Stimulated activated CD8-positive, alpha-beta memory T cell treated with anti-CD3 and anti-CD28 coated beads, Interleukin-4, amount 100 ng/mL, for 24 hours (primary cell): ENCODE measurements at regions not wholly inside any gene's neighbourhood (a gene's known extent, or its start where the extent isn't known, plus 50 kb on each side); places are given as distances from the start of the nearest gene placed in this dataset.
"Not testable (repeated sequence)": the region's sequence is repeated elsewhere in the genome, so short reads cannot be mapped to it uniquely, and the experiment has no call there.

ENCODE experiments used
- DNase-seq: peaks from one replicate; pipeline ENCODE4 v3.0.0-alpha.2; 2020; ENCODE audit warnings: low read depth

DNA sequence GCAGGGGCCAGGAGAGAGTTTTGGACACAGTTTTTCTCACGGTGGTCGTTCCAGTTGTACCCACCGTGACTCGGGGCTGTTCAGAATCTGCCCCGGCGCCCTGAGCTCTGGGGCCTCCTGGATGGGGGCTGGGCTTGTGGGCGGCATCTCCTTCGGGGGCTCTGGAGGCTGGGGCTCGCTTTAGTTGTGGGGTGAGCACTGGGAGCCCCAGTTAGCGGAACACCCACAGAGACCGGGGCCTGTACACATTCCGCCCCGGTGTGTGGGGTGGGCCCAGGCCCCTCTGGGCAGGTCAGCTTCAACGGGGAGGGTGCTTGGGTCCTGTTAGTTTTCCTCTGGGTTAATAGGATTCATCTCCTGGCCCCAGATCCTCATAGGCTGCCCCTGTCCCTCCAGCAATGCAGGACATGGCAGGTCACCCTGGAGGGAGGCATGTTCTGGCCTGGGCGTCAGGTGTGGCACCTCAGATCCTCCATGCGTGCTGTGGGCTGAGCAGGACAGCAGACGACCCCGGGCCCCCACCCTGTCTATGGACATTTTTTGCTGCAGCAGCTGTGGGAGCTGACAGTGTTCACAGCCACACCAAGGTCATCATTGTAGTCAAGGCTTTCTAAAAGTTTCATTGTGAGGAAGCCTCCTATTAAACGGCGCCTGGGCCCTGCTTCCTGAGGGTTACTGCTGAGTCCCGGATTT is 393.2 kb downstream of the TMEM121 start:
- DNase-seq: no peak

DNA sequence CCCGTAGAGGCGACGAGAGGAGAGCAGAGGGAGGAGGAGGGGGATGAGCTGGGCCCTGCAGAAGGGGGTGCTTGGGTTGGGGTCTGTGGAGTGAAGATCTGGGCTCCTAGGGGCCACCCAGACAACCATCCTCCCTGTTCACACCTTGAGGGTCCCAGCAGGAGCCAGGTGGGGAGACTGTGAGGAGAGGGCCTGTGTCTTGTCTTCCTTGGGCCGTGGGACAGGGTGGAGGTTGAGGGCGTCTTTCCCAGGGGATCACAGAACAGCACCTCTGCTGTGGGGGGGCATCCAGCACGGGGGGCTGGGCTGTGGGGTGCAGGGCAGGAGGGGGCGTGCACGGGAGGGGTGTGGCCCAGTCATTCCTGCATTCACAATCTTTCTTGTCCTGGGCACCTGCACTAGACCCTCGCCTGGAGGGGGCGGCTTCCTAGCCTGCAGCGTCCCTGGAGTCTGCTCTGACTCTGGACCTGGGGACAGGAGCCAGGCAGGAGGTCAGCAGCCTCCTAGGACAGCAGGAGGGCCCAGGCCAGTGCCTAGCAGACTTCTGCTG is 393.8 kb downstream of the TMEM121 start:
- DNase-seq: not testable (repeated sequence)

DNA sequence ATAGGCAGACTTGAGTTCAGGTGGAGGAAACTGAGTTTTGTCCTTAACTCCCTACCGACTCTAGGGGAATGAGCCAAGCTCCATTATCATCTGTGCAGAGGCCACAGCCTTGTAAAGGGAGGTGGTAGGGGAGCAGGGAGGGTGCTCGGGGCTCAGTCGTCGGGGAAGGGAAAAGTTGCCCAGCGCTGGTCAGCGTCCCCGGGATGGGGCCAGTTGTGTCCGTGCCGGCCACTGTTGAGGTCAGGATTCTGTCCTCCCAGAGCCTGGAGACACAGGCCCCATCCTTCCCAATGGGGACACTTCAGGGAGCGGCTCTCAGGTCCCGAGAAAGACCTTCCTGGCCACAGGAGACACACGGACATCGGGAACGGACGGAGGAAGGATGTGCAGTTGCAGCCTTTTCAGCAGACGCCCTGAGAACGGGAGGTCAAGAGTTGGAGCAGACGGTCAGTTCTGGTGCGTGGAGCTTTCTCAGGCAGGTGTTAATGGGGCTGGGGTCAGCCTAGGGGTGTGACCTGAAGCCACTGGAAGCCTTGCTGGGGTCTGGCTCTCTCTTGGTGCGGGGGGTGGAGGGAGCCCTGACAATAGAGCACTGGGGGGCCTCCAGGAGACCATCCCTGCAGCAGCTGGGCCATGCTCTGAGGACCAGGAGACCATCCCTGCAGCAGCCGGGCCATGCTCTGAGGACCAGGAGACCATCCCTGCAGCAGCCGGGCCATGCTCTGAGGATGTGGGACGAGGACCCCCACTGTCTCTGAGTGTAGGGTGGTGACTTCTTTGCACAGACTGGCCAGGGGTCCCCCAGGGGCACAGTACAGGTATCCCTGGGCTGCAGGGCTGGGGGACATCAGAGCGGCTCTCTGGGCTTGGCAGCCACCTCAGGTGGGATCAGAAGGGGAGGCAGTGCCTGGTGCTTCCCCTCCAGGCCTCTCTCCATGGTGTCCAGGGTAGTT is 394.7 kb downstream of the TMEM121 start:
- DNase-seq: not testable (repeated sequence)

DNA sequence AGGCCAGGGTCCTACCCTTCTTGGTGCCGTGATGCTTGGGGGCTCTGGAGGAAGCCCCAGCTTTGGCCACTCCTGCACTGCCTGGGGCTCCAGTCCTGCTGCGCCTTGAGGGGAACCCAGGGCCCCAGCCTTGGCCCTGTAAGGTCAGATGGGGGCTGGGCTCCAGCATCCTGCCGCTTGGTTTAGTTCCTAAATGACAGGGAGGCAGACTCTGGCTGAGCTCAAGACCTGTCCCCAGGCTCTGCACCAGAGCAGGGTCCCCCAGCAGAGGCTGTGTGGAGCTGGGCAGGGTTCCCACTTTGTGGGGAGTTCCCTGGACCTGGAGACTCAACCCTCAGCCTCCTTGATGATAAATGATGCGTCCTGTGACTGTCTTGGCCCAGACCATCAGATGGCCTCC is 395.4 kb downstream of the TMEM121 start:
- not testable (repeated sequence) for DNase-seq

DNA sequence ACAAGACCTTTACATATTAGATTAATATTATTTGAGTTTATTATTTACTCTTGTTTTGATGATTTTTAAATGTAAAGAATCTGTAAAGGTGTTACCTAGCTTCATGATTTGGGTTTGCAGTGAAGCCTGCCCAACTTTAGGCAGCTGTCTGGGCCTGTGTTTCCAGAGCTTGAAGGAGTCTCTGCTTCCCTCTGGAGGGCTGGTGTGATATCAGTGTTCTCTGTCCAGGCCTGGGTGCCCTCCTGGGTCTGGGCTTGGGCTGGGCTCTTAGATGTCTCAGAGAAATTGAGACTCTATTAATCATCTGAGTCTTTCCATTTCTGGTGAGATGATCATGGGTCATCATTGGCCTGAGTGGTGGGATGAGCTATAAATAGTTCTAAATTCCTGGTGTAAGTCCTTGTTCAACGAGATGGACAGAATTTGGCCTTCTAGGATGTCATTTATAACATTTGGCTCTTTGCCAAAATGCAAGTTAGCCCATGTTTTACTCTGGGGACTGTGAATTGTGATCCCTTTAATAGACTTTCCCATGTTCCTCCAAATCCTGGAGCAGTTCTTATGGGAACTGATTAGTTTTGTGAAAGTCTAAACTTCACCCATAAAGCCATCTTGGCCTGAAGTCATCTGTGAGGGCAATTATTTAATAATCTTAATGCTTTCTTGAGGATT is 397.3 kb downstream of the TMEM121 start:
- DNase-seq: not testable (repeated sequence)

DNA sequence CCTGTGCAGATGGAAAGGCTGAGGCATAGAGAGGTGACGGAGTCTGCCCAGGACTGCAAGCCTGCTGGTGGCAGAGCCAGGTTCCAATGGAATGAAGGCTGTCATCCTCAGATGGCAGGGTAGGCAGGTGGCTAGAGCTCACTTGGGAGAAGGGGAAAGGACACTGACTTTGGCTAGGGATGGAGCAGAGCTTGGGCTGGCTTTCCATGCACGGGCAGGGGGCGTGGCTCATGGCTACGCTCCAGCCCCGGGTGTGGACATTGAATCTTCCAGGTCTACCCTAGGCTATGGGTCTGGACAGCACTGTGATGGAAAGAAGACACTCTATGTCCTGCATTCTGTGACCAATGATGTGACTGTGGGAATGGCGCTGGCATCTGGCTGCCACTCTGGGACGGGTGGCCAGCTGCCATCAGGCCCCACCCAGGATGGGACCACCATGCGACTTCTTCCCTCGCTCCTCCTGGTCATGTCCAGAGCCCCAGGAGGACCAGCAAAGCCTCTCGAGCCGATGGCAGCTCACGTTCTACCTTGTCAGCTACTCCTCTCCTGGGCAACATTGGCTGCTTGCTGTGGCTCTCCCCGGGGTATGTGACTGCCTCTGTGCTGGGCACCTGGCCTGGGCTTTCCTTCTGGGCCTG is 398.7 kb downstream of the TMEM121 start:
- no peak for DNase-seq

DNA sequence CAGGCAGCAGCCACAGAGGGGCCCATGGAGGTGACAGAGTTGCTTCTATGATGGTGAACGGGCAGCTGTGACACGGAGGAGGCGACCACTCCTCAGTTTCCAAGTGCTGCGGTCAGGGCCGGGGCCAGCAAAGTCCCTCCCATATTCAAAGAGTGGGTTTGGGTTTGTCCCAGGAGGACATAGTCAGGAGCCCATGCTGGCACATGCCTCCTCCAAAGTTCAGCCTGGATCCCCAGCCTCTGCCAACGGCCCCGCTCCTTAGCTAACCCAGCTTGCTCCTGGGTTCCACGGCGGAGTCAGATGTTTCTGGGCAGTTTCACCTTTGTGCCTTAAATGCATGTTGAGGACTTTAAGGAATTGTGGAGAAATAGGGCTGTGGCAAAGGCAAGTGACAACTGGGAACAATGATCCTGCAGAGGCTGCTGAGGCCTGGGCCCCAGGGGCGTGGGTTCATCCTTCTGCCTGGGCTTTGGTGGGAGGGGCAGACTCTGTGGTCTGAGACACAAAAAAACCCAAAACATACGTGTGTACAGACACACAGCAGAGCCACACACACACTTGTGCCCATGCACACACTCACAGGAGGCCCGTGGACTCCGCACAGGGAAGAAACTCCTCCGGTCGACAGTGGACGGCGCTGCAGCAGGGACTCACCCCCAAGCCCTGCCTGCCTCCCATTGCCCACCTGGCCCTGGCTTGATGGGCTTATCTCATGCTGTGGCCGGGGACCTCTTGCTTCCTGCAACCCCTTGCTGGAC is 399.4 kb downstream of the TMEM121 start:
- no peak for DNase-seq

DNA sequence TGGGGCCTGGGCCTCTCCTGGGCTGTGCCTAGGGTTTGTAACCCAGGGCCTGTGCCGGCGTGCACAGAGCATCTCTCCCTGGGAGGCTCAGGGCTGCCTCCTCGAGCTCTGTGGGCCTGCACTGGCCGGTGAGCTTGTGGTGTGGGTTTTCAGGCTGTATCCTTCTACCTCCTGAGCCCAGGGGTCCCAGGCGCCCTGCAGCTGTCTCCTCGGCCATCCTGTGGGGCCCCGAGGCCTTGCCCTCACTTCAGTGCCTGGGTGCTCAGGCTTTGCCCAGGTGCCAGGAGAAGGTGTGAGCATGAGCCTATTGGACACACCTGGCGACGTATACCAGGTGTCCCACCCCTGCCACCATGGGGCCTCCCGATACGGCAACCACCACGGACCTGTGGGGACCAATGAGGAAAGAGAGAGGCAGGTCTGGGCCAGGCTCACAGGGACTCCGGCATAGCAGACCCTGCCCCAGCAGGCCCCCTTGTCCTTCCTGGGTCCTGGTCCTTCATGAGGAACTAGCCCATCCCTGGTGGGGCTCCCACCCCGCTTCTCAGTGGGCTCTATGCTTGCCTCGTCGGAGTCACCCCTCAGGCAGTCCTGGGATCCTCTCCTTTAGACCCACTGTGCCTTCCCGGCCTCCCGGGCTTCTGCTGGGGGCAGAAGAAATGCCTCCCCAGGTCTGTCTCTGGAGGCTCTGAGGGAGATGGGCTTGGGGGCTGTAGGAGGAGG is 400.2 kb downstream of the TMEM121 start:
- no peak for DNase-seq

DNA sequence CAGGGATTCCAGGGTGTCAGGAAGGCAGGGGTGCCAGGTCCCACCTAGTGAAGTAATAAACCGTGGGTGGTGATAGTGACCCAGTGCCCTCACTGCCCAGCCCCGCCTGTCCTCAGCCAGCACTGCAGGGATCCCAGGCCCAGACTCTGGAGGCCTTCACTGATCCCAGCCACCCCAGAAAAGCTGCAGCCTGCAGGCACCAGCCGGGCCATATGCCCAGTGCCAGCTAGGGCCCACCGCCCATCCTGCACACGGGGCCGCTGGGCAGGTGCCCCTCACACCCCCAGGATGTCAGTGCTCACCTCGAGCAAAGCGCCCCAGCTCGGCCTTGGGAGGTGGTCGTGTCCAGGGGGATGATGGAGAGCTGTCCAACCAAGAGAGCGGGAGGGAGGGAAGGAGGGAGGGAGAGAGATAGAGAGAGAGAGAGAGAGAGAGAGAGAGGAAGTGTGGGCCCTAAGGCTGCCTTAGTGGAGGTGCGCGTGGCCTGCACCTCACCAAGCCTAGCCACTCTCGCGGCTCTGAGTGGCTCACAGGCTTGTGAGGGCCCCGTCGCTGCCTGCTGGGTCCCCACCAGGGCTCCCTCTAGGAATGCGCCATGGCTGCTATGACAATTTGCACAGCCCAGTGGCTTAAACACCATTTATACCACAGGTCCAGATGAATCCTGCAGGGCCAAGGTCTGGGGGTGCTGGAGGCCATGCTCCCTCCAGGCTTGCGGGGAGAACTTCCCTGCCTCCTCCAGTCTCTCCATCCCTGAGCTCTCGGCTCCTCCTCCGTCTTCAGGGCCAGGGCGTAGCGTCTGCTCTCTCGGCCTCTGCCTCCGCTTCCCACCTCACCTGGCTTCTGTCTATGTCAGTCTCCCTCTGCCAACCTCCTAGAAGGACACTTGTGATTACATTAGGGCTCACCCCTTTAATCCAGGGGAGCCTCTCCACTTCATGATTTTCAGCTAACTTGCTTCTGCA is 401.0 kb downstream of the TMEM121 start:
- no peak for DNase-seq

DNA sequence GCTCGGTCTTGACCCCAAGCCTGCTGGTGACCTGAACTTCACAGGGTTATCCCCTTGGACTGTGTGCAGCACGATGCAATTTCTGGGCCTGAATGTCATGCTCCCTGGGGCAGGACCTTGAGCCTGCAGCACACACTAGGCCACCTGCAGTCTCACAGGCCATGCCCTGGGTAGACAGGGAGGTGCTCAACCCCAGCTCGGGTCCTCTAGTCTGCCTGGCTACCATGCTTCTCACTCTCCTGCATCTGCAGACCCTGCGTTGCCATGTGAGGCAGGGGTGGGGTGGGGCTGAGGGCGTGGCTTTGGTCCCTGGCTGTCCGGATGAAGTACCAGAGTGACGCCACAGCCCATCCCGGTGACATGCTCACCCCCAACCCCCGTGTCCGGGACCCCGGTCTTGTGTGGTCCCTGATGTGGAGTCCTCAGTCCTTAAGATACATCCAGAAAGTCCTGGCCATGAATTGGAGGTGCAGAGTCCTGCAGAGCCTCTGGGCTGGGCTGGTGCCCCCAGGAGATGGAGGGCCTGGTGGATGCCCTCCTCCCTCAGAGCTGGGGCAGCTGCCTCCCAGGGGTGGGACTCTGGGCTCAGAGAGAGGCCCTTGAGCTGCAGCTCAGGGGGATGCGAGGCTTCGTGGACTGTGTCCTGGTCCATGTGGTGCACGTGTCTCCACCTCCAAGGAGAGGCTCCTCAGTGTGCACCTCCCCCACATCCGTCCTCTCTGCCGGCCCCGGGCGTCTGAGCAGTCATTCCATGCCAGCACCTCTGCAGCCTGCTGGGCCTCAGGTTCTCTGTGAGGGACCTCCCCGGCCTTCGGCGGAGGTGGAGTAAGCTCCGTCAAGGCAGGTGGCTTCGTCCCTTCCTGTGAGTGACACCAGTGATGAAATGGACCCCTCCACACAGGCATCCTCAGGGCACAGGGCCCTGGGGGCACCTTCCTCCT is 402.1 kb downstream of the TMEM121 start:
- not testable (repeated sequence) for DNase-seq

DNA sequence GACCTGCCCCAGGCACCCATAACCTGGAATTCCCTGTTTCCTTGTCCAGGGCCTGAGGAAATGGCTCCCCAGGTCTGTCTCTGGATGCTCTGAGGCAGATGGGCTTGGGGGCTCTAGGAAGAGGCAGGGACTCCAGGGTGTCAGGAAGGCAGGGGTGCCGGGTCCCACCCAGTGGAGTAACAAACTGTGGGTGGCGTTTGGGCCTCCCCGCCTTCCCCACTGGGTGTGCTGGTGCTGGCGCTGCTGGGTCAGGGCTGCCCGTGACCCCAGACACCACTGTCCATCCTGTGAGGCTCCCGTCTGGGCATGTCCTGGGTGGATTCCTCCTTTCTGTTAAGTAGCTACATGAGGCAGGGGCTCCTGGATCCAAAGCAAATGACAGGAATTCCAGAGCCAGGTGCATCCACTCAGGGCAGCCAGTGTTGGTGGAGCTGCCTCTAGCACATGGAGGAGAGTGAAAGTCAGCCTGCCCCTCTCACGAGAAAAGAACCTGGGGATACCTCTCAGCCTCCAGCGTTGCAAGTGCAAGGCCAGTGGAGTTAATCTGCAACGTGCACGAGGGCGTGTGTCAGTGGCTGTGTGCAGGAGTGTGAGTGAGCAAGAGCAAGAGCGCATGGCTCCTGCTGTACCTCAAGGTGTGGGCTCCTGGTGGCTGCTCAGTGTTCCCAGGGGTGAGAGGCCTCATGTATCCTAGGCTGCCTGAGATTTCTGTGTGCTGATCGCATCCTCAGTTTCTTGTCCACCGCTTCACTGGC is 403.1 kb downstream of the TMEM121 start:
- DNase-seq: no peak

DNA sequence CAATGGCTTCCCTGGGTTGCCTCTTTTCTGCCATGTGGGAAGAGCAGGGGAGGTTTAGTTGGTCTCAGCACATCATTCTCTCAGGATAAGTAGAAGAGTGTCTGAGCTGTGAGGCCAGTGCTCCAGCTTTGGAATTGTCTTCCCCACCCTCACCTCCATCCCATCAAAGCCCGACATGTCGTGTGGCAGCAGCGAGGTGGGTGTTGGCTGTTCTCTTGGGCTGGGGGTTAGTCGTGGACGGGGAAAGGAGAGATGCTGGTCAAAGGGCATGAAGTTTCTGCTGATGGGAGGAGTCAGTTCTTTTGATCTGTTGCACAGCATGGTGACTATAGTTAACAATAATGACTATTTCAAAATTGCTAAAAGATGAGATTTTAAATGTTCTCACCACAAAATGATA is 404.2 kb downstream of the TMEM121 start:
- DNase-seq: no peak

DNA sequence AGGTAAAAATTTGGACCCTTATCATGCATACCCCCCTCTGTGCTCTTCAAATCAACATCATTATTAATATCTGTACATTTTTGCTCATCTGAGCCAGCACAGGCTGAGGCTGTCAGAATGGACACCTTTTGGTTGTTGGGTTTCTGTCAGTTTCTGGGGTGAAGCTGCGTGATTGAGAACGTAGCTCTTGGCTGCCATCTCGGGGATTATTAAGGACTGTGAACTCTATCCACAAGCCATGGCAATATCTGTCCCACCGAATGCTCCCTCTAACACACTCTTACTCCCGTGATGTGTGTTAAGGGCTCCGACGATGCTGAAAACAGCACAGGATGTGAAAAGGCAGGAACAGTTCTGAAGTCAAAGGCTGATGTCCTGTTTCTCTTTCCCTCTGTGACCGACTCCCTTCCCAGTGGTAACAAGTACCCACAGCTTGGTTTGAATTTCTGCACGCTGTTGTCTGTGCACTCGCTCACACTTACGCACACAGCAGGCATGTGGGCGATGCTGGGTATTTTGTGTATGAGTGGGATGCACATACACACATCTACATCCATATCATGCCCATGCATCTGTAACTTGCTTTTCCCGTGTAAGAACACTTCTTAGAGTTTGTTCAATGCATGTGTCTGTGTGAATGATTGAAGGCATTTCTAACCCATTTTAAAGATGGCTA is 405.6 kb downstream of the TMEM121 start:
- no peak for DNase-seq

DNA sequence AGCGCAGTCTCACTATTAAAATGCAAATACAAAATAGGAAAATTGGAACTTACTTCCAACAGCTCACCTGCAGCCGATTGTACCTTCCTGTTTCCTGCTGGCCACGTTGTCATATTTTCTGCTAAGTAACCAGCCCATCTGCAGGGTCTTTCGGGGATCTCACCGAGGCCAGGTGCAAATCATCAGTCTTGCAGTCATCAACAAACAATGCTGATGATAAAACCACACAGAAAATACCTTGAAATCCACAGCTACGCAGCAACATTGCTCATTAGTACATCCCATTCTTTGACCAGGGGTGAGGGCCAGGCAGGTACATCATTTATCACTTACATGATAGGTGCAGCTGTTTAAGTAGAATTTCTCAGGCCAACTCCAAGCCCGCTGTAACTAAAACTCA is 406.9 kb downstream of the TMEM121 start:
- no peak for DNase-seq

DNA sequence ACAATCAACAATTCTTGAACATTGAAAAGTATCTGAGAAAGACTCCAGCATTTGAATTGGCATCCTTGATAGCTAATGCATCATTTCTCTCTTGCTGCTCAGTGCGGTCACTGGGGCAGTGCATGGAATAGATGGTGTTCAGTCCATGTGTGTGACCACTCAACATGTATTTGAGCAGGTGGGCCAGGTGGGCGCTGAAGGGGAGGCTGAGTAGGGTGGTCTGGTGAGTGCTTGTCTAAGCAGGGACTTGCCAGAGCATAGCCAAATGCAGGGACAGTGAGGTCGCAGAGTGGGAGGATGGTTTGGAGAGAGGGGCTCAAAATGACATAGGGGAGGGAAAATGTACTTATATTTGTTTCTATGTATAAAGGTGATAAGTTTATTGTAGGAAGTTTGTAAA is 409.0 kb downstream of the TMEM121 start:
- DNase-seq: no peak

DNA sequence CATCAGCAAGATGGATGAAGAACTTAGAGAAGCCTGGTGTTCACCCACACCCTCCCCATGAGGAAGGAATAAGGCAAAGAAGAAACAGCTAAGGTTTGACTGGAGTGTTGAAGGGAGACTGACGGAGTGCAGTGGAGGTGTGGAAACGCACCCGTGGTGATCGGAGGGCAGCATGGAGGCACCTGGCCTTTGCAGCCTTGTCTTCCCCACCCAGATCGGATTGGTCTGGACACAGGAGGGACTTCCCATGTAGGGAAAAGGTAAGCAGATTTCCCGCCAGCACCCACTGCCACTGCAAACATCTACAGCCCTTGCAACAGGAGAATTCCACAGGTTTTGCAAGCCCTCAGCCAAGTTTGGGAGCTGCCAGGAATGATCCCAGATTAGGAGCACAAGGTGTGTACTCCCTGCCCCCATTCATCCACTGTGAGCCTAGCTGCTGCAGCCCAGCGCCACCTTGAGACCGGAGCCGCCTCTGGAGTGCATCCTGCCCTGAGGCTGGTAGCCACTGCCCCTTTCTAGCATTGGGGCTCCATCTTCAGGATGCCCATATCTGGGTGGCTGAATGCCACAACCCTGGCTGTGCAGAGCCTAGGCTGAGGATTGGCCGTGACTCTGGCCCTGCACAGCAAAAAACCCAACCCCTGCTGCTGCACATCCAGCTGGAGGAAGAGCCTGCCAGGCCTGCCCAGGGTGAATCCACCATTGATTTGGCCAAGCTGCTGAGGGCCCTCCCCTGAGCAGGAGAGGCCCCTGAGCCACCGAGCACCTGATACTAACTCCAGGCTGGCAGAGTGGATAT is 411.1 kb downstream of the TMEM121 start:
- DNase-seq: no peak
